ENCODE measurements at regions not wholly inside any gene's neighbourhood (a gene's known extent, or its start where the extent isn't known, plus 50 kb on each side); places are given as distances from the start of the nearest gene placed in this dataset.

GRCh38 chr12:75571204-75571603, 59.8 kb upstream of the KRR1 start:
- Mint-ChIP-seq H3K4me3 (no peak overlapping the region), H3K4me1 (no peaks in the 10 kb centered on the region), H3K27ac (no peak overlapping the region), H3K36me3 (ENCODE audit: low read depth) (no peaks in the 10 kb centered on the region), H3K9me3 (ENCODE audit: low read depth) (no peaks in the 10 kb centered on the region), H3K27me3 (peaks cover 6% of the 10 kb centered on the region)
- CTCF ChIA-PET: no interaction called here
- no peak for ATAC-seq
- POLR2A ChIA-PET: no interaction called here
- intact Hi-C loops (cut with DNase I, micrococcal nuclease): no loop called here
- no peak for DNase-seq

GRCh38 chr12:75568801-75569200, 57.4 kb upstream of the KRR1 start:
- no peaks in the 10 kb centered on the region for H3K9me3 Mint-ChIP-seq (ENCODE audit: low read depth)
- peaks cover 3% of the 10 kb centered on the region for H3K27me3 Mint-ChIP-seq

GRCh38 chr12:75568393-75568792, 57.0 kb upstream of the KRR1 start:
- H3K36me3 Mint-ChIP-seq (ENCODE audit: low read depth): no peaks in the 10 kb centered on the region

More at GRCh38 chr12:75568801-75569200, 57.4 kb upstream of the KRR1 start:
- H3K4me1 Mint-ChIP-seq: no peaks in the 10 kb centered on the region
- POLR2A ChIA-PET: no interaction called here
- no peak for ATAC-seq
- intact Hi-C loops (cut with DNase I, micrococcal nuclease): no loop called here
- DNase-seq: no peak
- CTCF ChIA-PET: interaction anchor here (0.6 to 0.9 kb wide), 2 partner anchors 62 to 84 kb away, joined by 3 to 4 read pairs; no protein-coding TSS in a partner anchor
- no peak overlapping the region for H3K4me3 Mint-ChIP-seq
- no peaks in the 10 kb centered on the region for H3K36me3 Mint-ChIP-seq (ENCODE audit: low read depth)
- no peak overlapping the region for H3K27ac Mint-ChIP-seq

GRCh38 chr12:75565795-75566194, 54.4 kb upstream of the KRR1 start:
- intact Hi-C loops (cut with DNase I, micrococcal nuclease): no loop called here
- Mint-ChIP-seq H3K9me3 (ENCODE audit: low read depth) (no peaks in the 10 kb centered on the region), H3K27me3 (peaks cover 12% of the 10 kb centered on the region), H3K4me1 (no peaks in the 10 kb centered on the region), H3K36me3 (ENCODE audit: low read depth) (no peaks in the 10 kb centered on the region), H3K27ac (no peak overlapping the region), H3K4me3 (no peak overlapping the region)
- DNase-seq (no peak), ATAC-seq (no peak)
- ChIA-PET CTCF (no interaction called here), POLR2A (no interaction called here)

More at GRCh38 chr12:75568393-75568792, 57.0 kb upstream of the KRR1 start:
- Mint-ChIP-seq H3K27me3 (peaks cover 3% of the 10 kb centered on the region), H3K9me3 (ENCODE audit: low read depth) (no peaks in the 10 kb centered on the region), H3K4me1 (no peaks in the 10 kb centered on the region), H3K27ac (no peak overlapping the region), H3K4me3 (no peak overlapping the region)
- intact Hi-C loops (cut with DNase I, micrococcal nuclease): no loop called here
- ChIA-PET CTCF (interaction anchor here (0.6 to 0.9 kb wide), 3 partner anchors 62 to 110 kb away, joined by 3 to 4 read pairs (median 3); no protein-coding TSS in a partner anchor), POLR2A (no interaction called here)
- ATAC-seq: no peak
- DNase-seq: no peak

GRCh38 chr12:75564852-75565251, 53.4 kb upstream of the KRR1 start:
- H3K27me3 Mint-ChIP-seq: peaks cover 12% of the 10 kb centered on the region
- no peaks in the 10 kb centered on the region for H3K4me1 Mint-ChIP-seq
- H3K36me3 Mint-ChIP-seq (ENCODE audit: low read depth): no peaks in the 10 kb centered on the region
- POLR2A ChIA-PET: no interaction called here
- H3K9me3 Mint-ChIP-seq (ENCODE audit: low read depth): no peaks in the 10 kb centered on the region
- DNase-seq: no peak
- H3K27ac Mint-ChIP-seq: no peak overlapping the region
- intact Hi-C loops (cut with DNase I, micrococcal nuclease): no loop called here
- no peak for ATAC-seq
- CTCF ChIA-PET: no interaction called here
- H3K4me3 Mint-ChIP-seq: no peak overlapping the region

- intact Hi-C loops (cut with DNase I, micrococcal nuclease): no loop called here
- DNase-seq (no peak), ATAC-seq (no peak)
- H3K27ac Mint-ChIP-seq: no peak overlapping the region
- CTCF ChIA-PET: no interaction called here
- no peaks in the 10 kb centered on the region for H3K9me3 Mint-ChIP-seq (ENCODE audit: low read depth)
- no peaks in the 10 kb centered on the region for H3K4me1 Mint-ChIP-seq
- peaks cover 12% of the 10 kb centered on the region for H3K27me3 Mint-ChIP-seq
- H3K4me3 Mint-ChIP-seq: no peak overlapping the region
- POLR2A ChIA-PET: no interaction called here
- H3K36me3 Mint-ChIP-seq (ENCODE audit: low read depth): no peaks in the 10 kb centered on the region
Observed at GRCh38 chr12:75564398-75564797, 53.0 kb upstream of the KRR1 start.

- intact Hi-C loops (cut with DNase I, micrococcal nuclease): no loop called here
- ChIA-PET POLR2A (no interaction called here), CTCF (no interaction called here)
- Mint-ChIP-seq H3K4me3 (no peak overlapping the region), H3K36me3 (ENCODE audit: low read depth) (no peaks in the 10 kb centered on the region), H3K4me1 (no peaks in the 10 kb centered on the region), H3K27ac (no peak overlapping the region), H3K9me3 (ENCODE audit: low read depth) (no peaks in the 10 kb centered on the region), H3K27me3 (peaks cover 12% of the 10 kb centered on the region)
- no peak for DNase-seq
- no peak for ATAC-seq
Observed at GRCh38 chr12:75563351-75563750, 51.9 kb upstream of the KRR1 start.

- H3K4me3 Mint-ChIP-seq: no peak overlapping the region
- intact Hi-C loops (cut with DNase I, micrococcal nuclease): no loop called here
- CTCF ChIA-PET: interaction anchor here (1.0 to 1.4 kb wide), 3 partner anchors 10 to 475 kb away, joined by 3 read pairs; no protein-coding TSS in a partner anchor
- H3K27ac Mint-ChIP-seq: no peak overlapping the region
- no peaks in the 10 kb centered on the region for H3K4me1 Mint-ChIP-seq
- no peaks in the 10 kb centered on the region for H3K9me3 Mint-ChIP-seq (ENCODE audit: low read depth)
- peaks cover 17% of the 10 kb centered on the region for H3K27me3 Mint-ChIP-seq
- H3K36me3 Mint-ChIP-seq (ENCODE audit: low read depth): no peaks in the 10 kb centered on the region
- DNase-seq: no peak
- ATAC-seq: no peak
- POLR2A ChIA-PET: interaction anchor here (0.6 kb wide), 1 partner anchor 472 kb away, joined by 5 read pairs; no protein-coding TSS in a partner anchor
Observed at GRCh38 chr12:75561921-75562320, 50.5 kb upstream of the KRR1 start.
